ENCODE measurements at regions not wholly inside any gene's neighbourhood (a gene's known extent, or its start where the extent isn't known, plus 50 kb on each side); places are given as distances from the start of the nearest gene placed in this dataset.

- TF ChIP-seq FOXP2 (optimal IDR thresholded peaks at IDR 0.05; ENCODE audit: control extremely low read depth, extremely low read length, insufficient read depth) (no peak), POLR2AphosphoS5 (IDR thresholded peaks at IDR 0.05; ENCODE audit: borderline replicate concordance, low read depth, low read length) (no peak)
Measured at GRCh38 chr5:107770051-107770450, 99.3 kb upstream of the EFNA5 start.
